ENCODE measurements at regions not wholly inside any gene's neighbourhood (a gene's known extent, or its start where the extent isn't known, plus 50 kb on each side); places are given as distances from the start of the nearest gene placed in this dataset.

DNA sequence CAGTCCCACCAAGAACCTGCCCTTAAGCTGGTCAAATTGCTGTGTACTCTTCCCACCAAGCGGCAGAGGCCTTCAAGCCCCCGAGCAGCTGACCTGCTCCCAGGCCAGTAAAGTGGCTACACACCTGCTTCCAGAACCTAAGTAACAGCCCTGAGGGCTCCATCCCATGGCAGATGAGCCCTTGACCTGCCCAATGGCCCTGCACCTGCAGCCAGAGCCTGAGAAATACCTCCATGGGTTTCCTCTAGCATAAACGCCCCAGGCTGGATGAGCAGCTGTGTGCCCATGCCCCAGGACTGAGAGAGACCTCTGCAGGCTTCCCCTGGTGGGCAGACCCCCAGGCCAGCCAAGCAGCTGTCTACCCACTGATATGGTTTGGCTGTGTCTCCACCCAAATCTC lies 123.0 kb upstream of the LAMA2 start:
- Mint-ChIP-seq H3K9me3 (peaks cover 0 to 3% of the 10 kb centered on the region in 2 experiments; a peak in 2 of 5 replicates), H3K4me3 (no peak overlapping the region), H3K27me3 (ENCODE audit: low read depth) (no peaks in the 10 kb centered on the region), H3K4me1 (peaks cover 14 to 16% of the 10 kb centered on the region in 2 experiments), H3K36me3 (ENCODE audit: insufficient read depth in 1 of 3, low read depth in 3 of 3) (peaks cover 0 to 6% (median 5%) of the 10 kb centered on the region in 3 experiments; a peak in 5 of 7 replicates), H3K27ac (no peak overlapping the region; a peak in 1 of 7 replicates)
- no peak overlapping the region for H3K4me2 ChIP-seq (ENCODE audit: insufficient read depth, insufficient read length, low read length)
- no peak overlapping the region for H3K9ac ChIP-seq (ENCODE audit: extremely low read depth, insufficient read length, low read length)
- no peak overlapping the region for H3K56ac ChIP-seq (ENCODE audit: insufficient read length, low read depth, low read length)
- H3K23me2 ChIP-seq (ENCODE audit: insufficient read length, low read depth, low read length, poor library complexity, severe bottlenecking) = no peaks in the 10 kb centered on the region
- no peak overlapping the region for H3T11ph ChIP-seq (ENCODE audit: low read length)
- no peak overlapping the region for H4K8ac ChIP-seq (replicated peaks; ENCODE audit: insufficient read length, low read depth, low read length)
- no peaks in the 10 kb centered on the region for H3K9me3 ChIP-seq (ENCODE audit: control insufficient read depth, low read depth, low read length)
- H4K20me1 ChIP-seq (ENCODE audit: control insufficient read depth, insufficient read depth, insufficient read length) = no peaks in the 10 kb centered on the region
- H3K14ac ChIP-seq (ENCODE audit: insufficient read depth, low read length) = no peak overlapping the region
- H2BK120ac ChIP-seq (ENCODE audit: low read depth, low read length, poor library complexity, severe bottlenecking) = no peak overlapping the region
- H4K91ac ChIP-seq (ENCODE audit: insufficient read length, low read depth, low read length) = no peak overlapping the region
- H3K27ac ChIP-seq (ENCODE audit: insufficient read length, low read depth, low read length) = no peak overlapping the region
- H2BK20ac ChIP-seq (ENCODE audit: low read depth, low read length, poor library complexity, severe bottlenecking) = no peak overlapping the region
- H4K5ac ChIP-seq (ENCODE audit: insufficient read length, low read depth, low read length) = no peak overlapping the region
- no peak overlapping the region for H2BK5ac ChIP-seq (ENCODE audit: insufficient read length, low read length)
- H3K18ac ChIP-seq (ENCODE audit: insufficient read length, low read depth, low read length) = no peak overlapping the region
- no peak overlapping the region for H2BK12ac ChIP-seq (ENCODE audit: insufficient read length, low read depth, low read length)
- H3K79me1 ChIP-seq (ENCODE audit: insufficient read depth, low read depth, low read length, poor library complexity, severe bottlenecking) = no peaks in the 10 kb centered on the region
- no peak overlapping the region for H2AK5ac ChIP-seq (ENCODE audit: insufficient read length, low read length)
- DNase-seq = no peak
- WGBS (ENCODE audit: extremely low coverage, insufficient read length, low lambda C conversion rate) = no CpG with 5 or more reads among the region's 3 CpGs
- H3K23ac ChIP-seq (ENCODE audit: insufficient read length, low read depth, low read length) = no peak overlapping the region
- no peak overlapping the region for H3K4ac ChIP-seq (ENCODE audit: low read depth, low read length)
- H2BK15ac ChIP-seq (ENCODE audit: low read depth, low read length) = no peak overlapping the region
- no peaks in the 10 kb centered on the region for H3K79me2 ChIP-seq (ENCODE audit: insufficient read depth, low read length)
- no peak overlapping the region for H2AFZ ChIP-seq (ENCODE audit: low read length)
- TF ChIP-seq, protein P1, sequence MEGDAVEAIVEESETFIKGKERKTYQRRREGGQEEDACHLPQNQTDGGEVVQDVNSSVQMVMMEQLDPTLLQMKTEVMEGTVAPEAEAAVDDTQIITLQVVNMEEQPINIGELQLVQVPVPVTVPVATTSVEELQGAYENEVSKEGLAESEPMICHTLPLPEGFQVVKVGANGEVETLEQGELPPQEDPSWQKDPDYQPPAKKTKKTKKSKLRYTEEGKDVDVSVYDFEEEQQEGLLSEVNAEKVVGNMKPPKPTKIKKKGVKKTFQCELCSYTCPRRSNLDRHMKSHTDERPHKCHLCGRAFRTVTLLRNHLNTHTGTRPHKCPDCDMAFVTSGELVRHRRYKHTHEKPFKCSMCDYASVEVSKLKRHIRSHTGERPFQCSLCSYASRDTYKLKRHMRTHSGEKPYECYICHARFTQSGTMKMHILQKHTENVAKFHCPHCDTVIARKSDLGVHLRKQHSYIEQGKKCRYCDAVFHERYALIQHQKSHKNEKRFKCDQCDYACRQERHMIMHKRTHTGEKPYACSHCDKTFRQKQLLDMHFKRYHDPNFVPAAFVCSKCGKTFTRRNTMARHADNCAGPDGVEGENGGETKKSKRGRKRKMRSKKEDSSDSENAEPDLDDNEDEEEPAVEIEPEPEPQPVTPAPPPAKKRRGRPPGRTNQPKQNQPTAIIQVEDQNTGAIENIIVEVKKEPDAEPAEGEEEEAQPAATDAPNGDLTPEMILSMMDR (conservative IDR thresholded peaks at IDR 0.05) = no peak
- no peaks in the 10 kb centered on the region for H3K27me3 ChIP-seq (ENCODE audit: insufficient read depth, low read length)
- no peaks in the 10 kb centered on the region; the same call in 1 of the 2 replicates for H3K4me1 ChIP-seq (ENCODE audit: insufficient read depth, low read length)
